ENCODE measurements at regions not wholly inside any gene's neighbourhood (a gene's known extent, or its start where the extent isn't known, plus 50 kb on each side); places are given as distances from the start of the nearest gene placed in this dataset.

GRCh38 chr21:22399681-22400514 lies 1401.7 kb downstream of the NCAM2 start:
- Histone ChIP-seq H3K27me3 (ENCODE audit: control insufficient read depth, insufficient read depth, low read length) (no peaks in the 10 kb centered on the region), H3K36me3 (ENCODE audit: control insufficient read depth, insufficient read depth, low read length) (no peaks in the 10 kb centered on the region), H3K9me3 (ENCODE audit: control insufficient read depth, insufficient read depth, low read length) (peaks cover 2% of the 10 kb centered on the region; the same call in 1 of the 2 replicates), H3K4me3 (ENCODE audit: low read length) (no peak overlapping the region), H3K27ac (ENCODE audit: low read length) (no peak overlapping the region), H3K4me1 (ENCODE audit: control insufficient read depth, insufficient read depth, low read length) (no peaks in the 10 kb centered on the region)
- DNase-seq (ENCODE audit: low read depth, low spot score): no peak
- no CpG with 5 or more reads among the region's 1 CpG for WGBS (ENCODE audit: insufficient coverage, insufficient read length)

- H3K4me1 ChIP-seq (ENCODE audit: control insufficient read depth, insufficient read depth, low read length): no peaks in the 10 kb centered on the region
- no peak overlapping the region for H3K4me3 ChIP-seq (ENCODE audit: low read length)
- H3K9me3 ChIP-seq (ENCODE audit: control insufficient read depth, insufficient read depth, low read length): no peaks in the 10 kb centered on the region
- no peak for DNase-seq (ENCODE audit: low read depth, low spot score)
- no peaks in the 10 kb centered on the region for H3K27me3 ChIP-seq (ENCODE audit: control insufficient read depth, insufficient read depth, low read length)
- no peaks in the 10 kb centered on the region for H3K36me3 ChIP-seq (ENCODE audit: control insufficient read depth, insufficient read depth, low read length)
- H3K27ac ChIP-seq (ENCODE audit: low read length): no peak overlapping the region
- WGBS (ENCODE audit: insufficient coverage, insufficient read length): no CpG with 5 or more reads among the region's 2 CpGs
Measured at GRCh38 chr21:22409571-22409970, 1411.4 kb downstream of the NCAM2 start.

- H3K27ac ChIP-seq (ENCODE audit: low read length): no peak overlapping the region
- H3K4me1 ChIP-seq (ENCODE audit: control insufficient read depth, insufficient read depth, low read length): no peaks in the 10 kb centered on the region
- H3K36me3 ChIP-seq (ENCODE audit: control insufficient read depth, insufficient read depth, low read length): no peaks in the 10 kb centered on the region
- WGBS (ENCODE audit: insufficient coverage, insufficient read length): no CpG with 5 or more reads among the region's 1 CpG
- H3K9me3 ChIP-seq (ENCODE audit: control insufficient read depth, insufficient read depth, low read length): peaks cover 2% of the 10 kb centered on the region
- no peaks in the 10 kb centered on the region for H3K27me3 ChIP-seq (ENCODE audit: control insufficient read depth, insufficient read depth, low read length)
- no peak overlapping the region for H3K4me3 ChIP-seq (ENCODE audit: low read length)
- no peak for DNase-seq (ENCODE audit: low read depth, low spot score)
Measured at GRCh38 chr21:22416555-22416954, 1418.3 kb downstream of the NCAM2 start.

GRCh38 chr21:22421416-22422180 lies 1423.4 kb downstream of the NCAM2 start:
- H3K9me3 ChIP-seq (ENCODE audit: control insufficient read depth, insufficient read depth, low read length): peaks cover 3% of the 10 kb centered on the region
- H3K27ac ChIP-seq (ENCODE audit: low read length): no peak overlapping the region
- no peak overlapping the region for H3K4me3 ChIP-seq (ENCODE audit: low read length)
- no peaks in the 10 kb centered on the region for H3K36me3 ChIP-seq (ENCODE audit: control insufficient read depth, insufficient read depth, low read length)
- no peak for DNase-seq (ENCODE audit: low read depth, low spot score)
- no CpG with 5 or more reads among the region's 6 CpGs for WGBS (ENCODE audit: insufficient coverage, insufficient read length)
- no peaks in the 10 kb centered on the region for H3K4me1 ChIP-seq (ENCODE audit: control insufficient read depth, insufficient read depth, low read length)
- no peaks in the 10 kb centered on the region for H3K27me3 ChIP-seq (ENCODE audit: control insufficient read depth, insufficient read depth, low read length)

- no CpG with 5 or more reads among the region's 8 CpGs for WGBS (ENCODE audit: insufficient coverage, insufficient read length)
- H3K27ac ChIP-seq (ENCODE audit: low read length): no peak overlapping the region
- no peaks in the 10 kb centered on the region for H3K27me3 ChIP-seq (ENCODE audit: control insufficient read depth, insufficient read depth, low read length)
- no peaks in the 10 kb centered on the region for H3K36me3 ChIP-seq (ENCODE audit: control insufficient read depth, insufficient read depth, low read length)
- no peaks in the 10 kb centered on the region; the same call in 1 of the 2 replicates for H3K9me3 ChIP-seq (ENCODE audit: control insufficient read depth, insufficient read depth, low read length)
- DNase-seq (ENCODE audit: low read depth, low spot score): no peak
- no peak overlapping the region for H3K4me3 ChIP-seq (ENCODE audit: low read length)
- H3K4me1 ChIP-seq (ENCODE audit: control insufficient read depth, insufficient read depth, low read length): no peaks in the 10 kb centered on the region
Measured at GRCh38 chr21:22438428-22439086, 1440.3 kb downstream of the NCAM2 start.

GRCh38 chr21:22444990-22445389 lies 1446.8 kb downstream of the NCAM2 start:
- no CpG with 5 or more reads among the region's 5 CpGs for WGBS (ENCODE audit: insufficient coverage, insufficient read length)
- Histone ChIP-seq H3K36me3 (ENCODE audit: control insufficient read depth, insufficient read depth, low read length) (no peaks in the 10 kb centered on the region), H3K4me1 (ENCODE audit: control insufficient read depth, insufficient read depth, low read length) (no peaks in the 10 kb centered on the region), H3K4me3 (ENCODE audit: low read length) (no peak overlapping the region), H3K9me3 (ENCODE audit: control insufficient read depth, insufficient read depth, low read length) (no peaks in the 10 kb centered on the region), H3K27ac (ENCODE audit: low read length) (no peak overlapping the region), H3K27me3 (ENCODE audit: control insufficient read depth, insufficient read depth, low read length) (no peaks in the 10 kb centered on the region)
- no peak for DNase-seq (ENCODE audit: low read depth, low spot score)

- WGBS (ENCODE audit: insufficient coverage, insufficient read length): no CpG with 5 or more reads among the region's 1 CpG
- DNase-seq (ENCODE audit: low read depth, low spot score): no peak
- H3K9me3 ChIP-seq (ENCODE audit: control insufficient read depth, insufficient read depth, low read length): no peaks in the 10 kb centered on the region; the same call in 1 of the 2 replicates
Measured at GRCh38 chr21:22450507-22450906, 1452.3 kb downstream of the NCAM2 start.

GRCh38 chr21:22456241-22456640 lies 1458.0 kb downstream of the NCAM2 start:
- no CpG with 5 or more reads among the region's 2 CpGs for WGBS (ENCODE audit: insufficient coverage, insufficient read length)

More at GRCh38 chr21:22450507-22450906, 1452.3 kb downstream of the NCAM2 start:
- Histone ChIP-seq H3K36me3 (ENCODE audit: control insufficient read depth, insufficient read depth, low read length) (no peaks in the 10 kb centered on the region), H3K4me3 (ENCODE audit: low read length) (no peak overlapping the region), H3K27ac (ENCODE audit: low read length) (no peak overlapping the region), H3K4me1 (ENCODE audit: control insufficient read depth, insufficient read depth, low read length) (no peaks in the 10 kb centered on the region), H3K27me3 (ENCODE audit: control insufficient read depth, insufficient read depth, low read length) (no peaks in the 10 kb centered on the region)

GRCh38 chr21:22468893-22469292 lies 1470.7 kb downstream of the NCAM2 start:
- no peaks in the 10 kb centered on the region for H3K4me1 ChIP-seq (ENCODE audit: control insufficient read depth, insufficient read depth, low read length)
- no CpG with 5 or more reads among the region's 1 CpG for WGBS (ENCODE audit: insufficient coverage, insufficient read length)
- DNase-seq (ENCODE audit: low read depth, low spot score): no peak
- H3K27me3 ChIP-seq (ENCODE audit: control insufficient read depth, insufficient read depth, low read length): no peaks in the 10 kb centered on the region
- no peak overlapping the region for H3K4me3 ChIP-seq (ENCODE audit: low read length)
- no peak overlapping the region for H3K27ac ChIP-seq (ENCODE audit: low read length)
- H3K9me3 ChIP-seq (ENCODE audit: control insufficient read depth, insufficient read depth, low read length): peaks cover 5% of the 10 kb centered on the region
- H3K36me3 ChIP-seq (ENCODE audit: control insufficient read depth, insufficient read depth, low read length): no peaks in the 10 kb centered on the region

More at GRCh38 chr21:22456241-22456640, 1458.0 kb downstream of the NCAM2 start:
- H3K36me3 ChIP-seq (ENCODE audit: control insufficient read depth, insufficient read depth, low read length): no peaks in the 10 kb centered on the region
- H3K9me3 ChIP-seq (ENCODE audit: control insufficient read depth, insufficient read depth, low read length): no peaks in the 10 kb centered on the region; the same call in 1 of the 2 replicates
- H3K27me3 ChIP-seq (ENCODE audit: control insufficient read depth, insufficient read depth, low read length): no peaks in the 10 kb centered on the region
- no peak overlapping the region for H3K27ac ChIP-seq (ENCODE audit: low read length)
- no peaks in the 10 kb centered on the region for H3K4me1 ChIP-seq (ENCODE audit: control insufficient read depth, insufficient read depth, low read length)
- no peak for DNase-seq (ENCODE audit: low read depth, low spot score)
- H3K4me3 ChIP-seq (ENCODE audit: low read length): no peak overlapping the region

- no peak overlapping the region for H3K4me3 ChIP-seq (ENCODE audit: low read length)
- no peaks in the 10 kb centered on the region for H3K36me3 ChIP-seq (ENCODE audit: control insufficient read depth, insufficient read depth, low read length)
- 0 out of 2 replicates have a peak, but pooled peaks cover 1% of the 10 kb centered on the region for H3K9me3 ChIP-seq (ENCODE audit: control insufficient read depth, insufficient read depth, low read length)
- H3K4me1 ChIP-seq (ENCODE audit: control insufficient read depth, insufficient read depth, low read length): no peaks in the 10 kb centered on the region
- no peak overlapping the region for H3K27ac ChIP-seq (ENCODE audit: low read length)
- DNase-seq (ENCODE audit: low read depth, low spot score): no peak
- no CpG with 5 or more reads among the region's 1 CpG for WGBS (ENCODE audit: insufficient coverage, insufficient read length)
- no peaks in the 10 kb centered on the region for H3K27me3 ChIP-seq (ENCODE audit: control insufficient read depth, insufficient read depth, low read length)
Measured at GRCh38 chr21:22474403-22474802, 1476.2 kb downstream of the NCAM2 start.

Measured in iPS DF 6.9 (cell line).